ENCODE measurements at regions not wholly inside any gene's neighbourhood (a gene's known extent, or its start where the extent isn't known, plus 50 kb on each side); places are given as distances from the start of the nearest gene placed in this dataset.

- TF ChIP-seq POLR2AphosphoS5 (IDR thresholded peaks at IDR 0.05; ENCODE audit: low read depth, low read length) = no peak
- no peak for TF ChIP-seq POLR2A (IDR thresholded peaks at IDR 0.05; ENCODE audit: low read depth, low read length)
- TF ChIP-seq TAF1 (IDR thresholded peaks at IDR 0.05; ENCODE audit: low read depth, low read length) = no peak
- TF ChIP-seq POU2F2 (IDR thresholded peaks at IDR 0.05; ENCODE audit: low read depth, low read length) = no peak
Observed at GRCh38 chr9:119487118-119487827, 118.0 kb upstream of the BRINP1 start.

All from GM12891 (cell line).